ENCODE measurements at regions not wholly inside any gene's neighbourhood (a gene's known extent, or its start where the extent isn't known, plus 50 kb on each side); places are given as distances from the start of the nearest gene placed in this dataset.
A peak's percentile ranks its signal among the peaks of the same experiment; 100 is the strongest.

- TF ChIP-seq ZNF251 (CRISPR knock-in tag; IDR thresholded peaks at IDR 0.05) (no peak), ZNF543 (CRISPR knock-in tag; IDR thresholded peaks at IDR 0.05) (0 out of 2 replicates have a peak, but pooled peaks have one; percentile 23), ZNF124 (CRISPR knock-in tag; IDR thresholded peaks at IDR 0.05) (no peak), SALL1 (CRISPR knock-in tag; IDR thresholded peaks at IDR 0.05) (peak; percentile 54), E2F1 (CRISPR knock-in tag; IDR thresholded peaks at IDR 0.05) (peak; percentile 63), ARNT2 (CRISPR knock-in tag; IDR thresholded peaks at IDR 0.05; ENCODE audit: low read depth) (peak; percentile 66), ZNF746 (CRISPR knock-in tag; IDR thresholded peaks at IDR 0.05) (no peak), HOXD1 (CRISPR knock-in tag; IDR thresholded peaks at IDR 0.05) (no peak), SMYD3 (CRISPR knock-in tag; IDR thresholded peaks at IDR 0.05) (0 out of 2 replicates have a peak, but pooled peaks have one; percentile 22), HNRNPL (IDR thresholded peaks at IDR 0.05; ENCODE audit: low read depth, low read length) (0 out of 2 replicates have a peak, but pooled peaks have one; percentile 22), GABPA (IDR thresholded peaks at IDR 0.05; ENCODE audit: low read depth, low read length) (no peak), GABPA (CRISPR knock-in tag; IDR thresholded peaks at IDR 0.05; ENCODE audit: low read depth) (0 out of 2 replicates have a peak, but pooled peaks have one; percentile 38), THAP9 (CRISPR knock-in tag; IDR thresholded peaks at IDR 0.05; ENCODE audit: borderline replicate concordance) (peak; percentile 65; the same call in 1 of the 2 replicates), PAXIP1 (CRISPR knock-in tag; conservative IDR thresholded peaks at IDR 0.05) (no peak), MAFG (CRISPR knock-in tag; IDR thresholded peaks at IDR 0.05) (no peak), ZNF615 (CRISPR knock-in tag; IDR thresholded peaks at IDR 0.05; ENCODE audit: borderline replicate concordance) (no peak), MNT (IDR thresholded peaks at IDR 0.05) (no peak), ZNF740 (CRISPR knock-in tag; IDR thresholded peaks at IDR 0.05) (no peak), NR2C2 (CRISPR knock-in tag; IDR thresholded peaks at IDR 0.05; ENCODE audit: borderline replicate concordance) (0 out of 2 replicates have a peak, but pooled peaks have one; percentile 36), ZC3H13 (CRISPR knock-in tag; IDR thresholded peaks at IDR 0.05) (peak; percentile 40; the same call in 1 of the 2 replicates)
Observed at GRCh38 chr9:97237951-97238889, 69.2 kb upstream of the CCDC180 start (continued).
